HG02571 (cell line): ENCODE measurements at regions not wholly inside any gene's neighbourhood (a gene's known extent, or its start where the extent isn't known, plus 50 kb on each side); places are given as distances from the start of the nearest gene placed in this dataset.

Experiments
- ATAC-seq: cut with Tn5 transposase; IDR thresholded peaks from one replicate; pipeline ENCODE4 v1.9.1; 2021; ENCODE audit warnings: mild to moderate bottlenecking, moderate library complexity; ENCODE audit not compliant: unreplicated experiment

DNA sequence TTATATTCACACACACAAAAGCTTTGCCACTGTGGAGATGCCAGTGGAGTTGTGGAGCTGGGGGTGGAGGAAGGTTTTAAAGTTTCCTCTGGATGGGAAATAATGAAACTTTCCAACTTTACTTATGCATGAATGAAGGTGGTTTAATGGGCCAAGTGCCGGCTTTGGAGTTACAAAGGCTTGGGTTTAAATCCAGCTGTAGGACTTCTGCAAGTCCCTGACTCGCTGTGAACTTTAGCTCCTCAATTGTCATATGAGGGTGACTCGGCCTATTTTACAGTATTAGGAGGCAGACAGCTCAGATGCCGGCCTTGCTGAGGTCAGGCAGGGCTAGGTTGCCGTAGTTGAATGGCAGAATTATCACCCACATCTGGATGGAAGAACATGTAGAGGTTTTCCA, 415.8 kb upstream of the TRIB2 start:
- ATAC-seq, result no peak

DNA sequence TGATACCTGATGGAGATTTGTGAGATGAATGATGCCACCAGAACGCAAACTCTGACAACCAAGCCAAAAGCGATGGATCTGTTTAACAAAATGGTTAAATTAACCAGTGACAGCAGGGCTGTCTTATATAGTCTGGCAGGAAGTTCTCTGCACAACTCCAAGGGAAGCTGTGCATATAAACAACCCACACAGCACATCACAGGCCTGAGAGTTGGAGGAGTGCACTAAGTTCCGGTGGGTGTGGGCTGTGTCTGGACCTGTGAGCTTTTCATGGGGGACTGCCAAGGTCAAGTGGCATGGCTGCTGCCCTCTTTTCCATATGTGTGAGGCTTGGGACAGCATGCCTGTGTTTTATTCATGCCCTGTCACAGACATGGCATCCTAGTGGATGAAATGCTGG, 414.6 kb upstream of the TRIB2 start:
- ATAC-seq, result no peak

DNA sequence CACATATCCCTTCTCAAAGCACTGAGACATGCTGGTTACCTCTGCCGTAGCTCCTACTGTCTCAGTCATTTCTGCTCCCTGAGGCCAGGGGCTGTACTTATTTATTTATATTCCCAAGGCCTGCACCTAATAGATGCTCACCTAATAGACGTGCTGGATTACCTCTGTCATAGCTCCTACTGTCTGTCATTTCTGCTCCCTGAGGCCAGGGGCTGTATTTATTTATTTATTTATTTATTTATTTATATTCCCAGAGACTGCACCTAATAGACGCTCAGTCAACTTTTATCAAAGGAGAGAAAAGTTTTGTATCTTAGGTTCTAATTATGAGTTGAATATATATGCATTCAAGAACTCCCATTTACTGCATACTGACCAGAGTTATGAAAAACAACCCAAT, 414.0 kb upstream of the TRIB2 start:
- ATAC-seq, result no peak

DNA sequence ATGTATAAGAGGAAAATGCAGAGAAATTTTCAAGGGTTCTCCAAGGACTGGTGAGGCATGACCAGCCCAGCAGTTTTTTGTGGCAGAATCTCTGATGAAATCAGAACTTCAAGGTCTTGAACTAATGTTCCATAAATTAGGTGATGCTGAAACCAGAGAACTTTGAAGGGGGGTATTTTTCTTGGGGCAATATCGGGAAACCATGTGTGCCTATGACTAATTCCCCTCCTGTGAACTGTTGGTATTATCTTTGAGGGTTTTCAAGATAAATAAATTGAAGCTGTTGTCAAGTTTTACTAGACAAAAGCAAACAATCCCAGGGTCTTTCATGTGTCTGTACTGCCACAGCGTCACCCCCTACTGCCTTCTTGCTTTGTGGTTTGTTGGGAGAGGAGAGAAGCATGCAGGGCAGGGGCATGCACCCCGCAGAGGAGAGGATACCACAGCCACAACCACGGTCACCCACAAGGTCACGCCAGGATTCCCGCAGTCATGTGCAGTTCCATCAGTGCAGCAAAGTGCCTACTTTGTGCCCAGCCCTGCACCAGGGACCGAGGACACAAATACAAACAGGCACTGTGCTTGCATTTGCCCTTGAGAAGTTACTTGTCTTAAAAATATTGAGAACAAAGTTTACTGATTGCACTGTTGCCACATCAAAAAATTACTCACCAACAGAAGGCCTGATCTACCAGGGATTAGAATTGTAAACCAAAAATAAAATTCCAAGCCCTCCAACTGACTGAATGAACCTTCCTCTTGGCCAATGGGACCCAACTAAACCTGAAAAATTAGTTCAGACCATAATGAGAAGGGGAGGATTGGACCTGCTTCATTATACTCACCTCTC, 413.3 kb upstream of the TRIB2 start:
- no peak for ATAC-seq

DNA sequence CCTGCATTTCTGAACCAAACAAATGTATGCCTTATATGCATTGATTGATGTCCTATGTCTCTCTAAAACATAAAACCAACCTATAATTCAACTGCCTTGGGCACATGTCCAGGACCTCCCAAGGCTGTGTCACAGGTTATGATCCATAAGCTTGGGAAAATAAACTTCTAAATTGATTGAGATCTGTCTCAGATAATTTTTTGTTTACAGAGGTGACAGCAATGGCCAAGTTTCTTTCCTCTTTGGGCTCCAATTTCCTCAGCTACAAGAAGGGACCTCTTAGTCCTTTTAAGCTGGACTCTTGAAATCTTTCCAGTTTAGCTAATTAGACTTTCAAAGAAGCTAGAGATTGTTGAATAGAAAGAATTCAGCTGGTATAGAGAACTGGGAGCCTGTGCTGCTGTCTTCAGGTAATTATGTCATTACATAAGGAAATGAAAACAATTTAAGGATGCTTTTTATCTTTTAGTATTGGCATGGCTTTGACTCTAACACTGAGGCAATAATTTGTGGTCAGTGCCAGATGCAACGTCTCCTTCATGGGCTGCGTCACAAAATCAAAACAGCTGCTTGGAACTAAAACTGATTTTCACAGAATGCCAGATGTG, 412.1 kb upstream of the TRIB2 start:
- ATAC-seq, result no peak

DNA sequence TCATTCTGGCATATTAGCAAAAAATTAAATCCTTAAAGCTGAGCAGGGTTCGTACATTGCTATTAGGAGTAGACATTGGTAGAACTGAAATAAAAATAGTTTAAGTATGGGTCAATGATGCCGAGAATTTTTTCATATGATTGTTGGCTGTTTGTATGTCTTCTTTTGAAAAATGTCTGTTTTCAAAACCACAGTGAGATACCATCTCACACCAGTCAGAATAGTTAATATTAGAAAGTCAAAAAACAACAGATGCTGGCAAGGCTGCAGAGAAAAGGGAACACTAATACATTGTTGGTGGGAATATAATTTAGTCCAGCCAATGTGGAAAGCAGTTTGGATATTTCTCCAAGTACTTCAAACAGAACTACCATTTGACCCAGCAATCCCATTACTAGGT, 410.8 kb upstream of the TRIB2 start:
- ATAC-seq, result no peak

DNA sequence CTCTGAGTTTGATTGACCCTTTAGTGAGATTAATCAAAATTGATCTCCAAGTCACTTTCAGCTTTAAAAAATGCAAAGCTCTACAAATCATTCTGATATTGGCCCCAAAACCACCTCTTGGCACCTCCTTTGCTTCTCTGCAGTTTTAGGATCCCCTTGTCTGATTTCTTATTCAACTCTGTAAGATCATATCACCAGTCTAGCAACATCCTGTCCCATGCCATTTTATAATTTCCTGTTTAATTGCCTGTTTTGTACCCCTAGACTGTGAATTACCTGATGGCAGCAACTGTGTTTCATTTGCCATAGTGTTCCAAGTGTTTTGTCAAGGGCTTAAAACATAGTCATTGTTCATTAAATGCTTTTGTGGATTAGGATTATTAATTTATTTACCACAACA, 406.3 kb upstream of the TRIB2 start:
- ATAC-seq, result no peak

DNA sequence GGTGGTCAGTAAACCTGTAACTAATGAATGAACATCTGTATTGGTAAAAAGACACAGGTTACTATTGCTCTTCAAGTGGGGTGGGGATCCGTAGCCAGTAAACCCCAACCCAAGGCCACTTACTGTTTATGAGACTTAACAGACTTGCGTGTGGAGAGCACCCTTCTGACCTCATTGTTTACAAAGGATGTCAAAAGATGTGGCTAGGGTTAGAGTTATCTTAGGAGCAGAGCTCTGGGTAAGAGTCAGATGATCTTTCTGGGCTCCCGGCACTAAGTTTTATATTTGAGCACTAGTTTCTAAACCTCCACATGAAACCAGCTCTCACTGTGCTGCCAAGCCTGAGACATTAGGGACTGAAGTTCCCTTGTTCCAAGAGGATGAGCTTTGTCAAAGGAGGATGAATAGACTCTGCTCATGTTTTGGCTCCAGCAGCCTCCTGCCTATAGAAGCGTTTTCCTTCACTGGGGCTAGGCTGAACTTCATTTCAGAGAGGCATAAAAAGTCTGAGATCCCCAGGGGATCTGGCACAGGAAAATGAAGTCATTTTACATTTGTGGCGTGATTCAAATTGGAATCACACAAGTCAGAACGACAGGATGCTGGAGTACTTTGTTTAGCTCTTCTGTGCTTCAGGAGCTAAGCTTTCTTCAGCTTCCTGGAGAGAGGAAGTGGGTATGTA, 403.1 kb upstream of the TRIB2 start:
- no peak for ATAC-seq

DNA sequence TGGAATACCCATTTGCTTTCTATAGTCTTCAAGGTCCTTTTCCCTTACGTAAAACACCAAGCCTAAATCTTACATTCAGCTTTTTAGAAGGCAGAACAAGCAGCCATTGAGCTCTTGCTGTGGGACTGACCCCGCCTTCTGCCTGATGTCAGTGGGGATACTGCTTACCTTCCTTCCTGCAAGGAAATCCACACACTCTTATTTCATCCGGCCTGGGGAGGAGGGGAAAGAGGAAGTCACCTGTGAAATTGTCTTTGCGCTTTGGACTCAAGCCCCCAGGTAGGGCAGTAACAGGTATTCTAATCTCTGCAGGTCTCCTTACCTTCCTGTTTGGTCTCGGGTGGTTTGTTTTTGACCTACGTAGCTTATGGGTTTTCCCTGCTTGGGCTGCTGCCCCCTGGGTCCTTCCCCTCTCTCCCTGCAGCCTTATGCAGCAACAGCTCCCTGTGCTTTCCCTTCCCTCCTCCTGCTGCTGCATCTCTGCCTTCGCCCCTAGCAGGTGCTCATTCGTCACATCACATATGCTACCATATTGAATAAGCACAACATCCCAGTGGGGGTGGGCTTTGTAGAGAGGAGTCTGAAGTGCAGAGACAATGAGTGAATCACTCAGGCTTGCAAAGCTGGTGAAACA, 402.5 kb upstream of the TRIB2 start:
- no peak for ATAC-seq

DNA sequence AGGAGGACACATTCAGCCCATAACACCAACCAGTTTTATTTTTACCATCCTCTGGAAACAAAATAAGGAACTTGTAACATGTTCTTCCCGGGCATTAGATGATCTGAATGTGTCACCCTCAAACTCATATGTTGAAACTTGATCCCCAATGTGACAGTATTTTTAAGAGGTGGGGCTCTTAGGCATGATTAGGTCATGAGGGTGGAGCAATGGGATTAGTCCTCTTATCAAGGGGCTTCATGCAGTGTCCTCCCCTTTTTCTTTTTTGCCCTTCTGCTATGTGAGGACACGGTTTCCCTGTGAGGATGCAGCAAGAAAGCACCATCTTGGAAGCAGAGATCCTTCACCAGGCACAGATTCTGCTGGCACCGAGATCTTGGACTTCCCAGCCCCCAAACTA, 401.5 kb upstream of the TRIB2 start:
- ATAC-seq, result no peak

DNA sequence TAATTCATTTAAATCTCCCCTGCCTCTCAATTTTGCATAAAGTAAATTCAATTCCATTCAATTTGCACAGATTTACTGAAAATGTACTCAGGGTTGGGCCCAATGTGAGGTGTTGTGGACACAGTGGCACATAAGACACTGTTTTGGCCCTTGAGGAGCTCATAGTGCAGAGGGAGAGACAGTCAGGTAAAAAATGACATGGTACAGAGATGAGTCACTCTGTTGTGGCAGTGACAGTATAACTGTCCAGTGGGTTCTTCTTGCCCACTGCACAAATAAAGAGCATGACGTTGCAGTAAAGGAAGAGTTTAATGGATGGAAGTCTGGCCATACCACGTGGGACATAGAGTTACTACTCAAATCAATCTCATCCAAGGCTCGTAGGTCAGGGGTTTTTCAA, 400.3 kb upstream of the TRIB2 start:
- ATAC-seq, result no peak

DNA sequence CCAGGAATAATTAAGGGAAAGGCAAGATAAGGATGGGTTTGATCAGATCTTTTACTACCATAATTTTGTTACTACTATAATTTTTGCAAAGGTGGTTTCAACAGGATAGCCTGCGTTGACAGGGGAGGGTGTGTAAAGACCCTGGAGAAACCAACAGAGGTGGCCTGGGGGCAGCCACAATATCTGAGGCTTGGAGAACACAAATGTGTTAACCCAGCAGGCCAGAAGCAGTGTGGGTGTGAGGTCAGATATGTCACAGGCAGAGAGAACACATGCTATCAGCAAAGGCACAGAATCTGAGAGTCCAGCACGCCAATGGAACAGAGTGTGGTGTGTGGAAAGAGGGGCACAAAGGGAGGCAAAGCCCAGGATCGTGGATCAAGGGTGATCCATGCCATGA, 399.4 kb upstream of the TRIB2 start:
- no peak for ATAC-seq

DNA sequence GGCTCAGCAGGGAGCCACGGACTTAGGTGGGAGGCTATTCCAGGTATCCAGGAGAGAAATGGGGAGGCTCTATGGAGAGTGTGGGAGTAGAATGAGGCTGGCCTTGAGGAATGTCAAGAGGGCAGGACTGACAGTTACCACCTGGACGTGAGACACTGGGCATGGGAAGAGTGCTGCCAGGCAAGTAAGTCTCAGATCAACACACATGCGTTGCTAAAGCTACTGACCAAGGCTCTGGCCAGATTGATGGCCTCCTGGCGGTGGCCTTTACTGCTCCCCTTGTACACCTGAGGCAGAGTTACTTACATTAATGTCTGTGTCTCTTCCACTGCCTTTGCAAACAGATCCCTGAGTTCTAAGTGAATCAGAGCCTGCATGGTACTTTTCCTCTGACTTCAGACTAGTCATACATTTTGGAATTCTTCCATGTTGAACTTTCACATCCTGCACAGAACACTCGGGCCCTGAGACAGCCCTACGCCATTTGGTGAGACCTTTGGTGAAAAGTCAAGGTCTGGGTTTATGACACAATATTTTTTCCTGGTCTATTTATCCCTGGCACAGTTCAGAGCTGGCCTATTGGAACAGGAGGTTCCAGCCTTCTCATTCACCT, 398.8 kb upstream of the TRIB2 start:
- ATAC-seq, result no peak

DNA sequence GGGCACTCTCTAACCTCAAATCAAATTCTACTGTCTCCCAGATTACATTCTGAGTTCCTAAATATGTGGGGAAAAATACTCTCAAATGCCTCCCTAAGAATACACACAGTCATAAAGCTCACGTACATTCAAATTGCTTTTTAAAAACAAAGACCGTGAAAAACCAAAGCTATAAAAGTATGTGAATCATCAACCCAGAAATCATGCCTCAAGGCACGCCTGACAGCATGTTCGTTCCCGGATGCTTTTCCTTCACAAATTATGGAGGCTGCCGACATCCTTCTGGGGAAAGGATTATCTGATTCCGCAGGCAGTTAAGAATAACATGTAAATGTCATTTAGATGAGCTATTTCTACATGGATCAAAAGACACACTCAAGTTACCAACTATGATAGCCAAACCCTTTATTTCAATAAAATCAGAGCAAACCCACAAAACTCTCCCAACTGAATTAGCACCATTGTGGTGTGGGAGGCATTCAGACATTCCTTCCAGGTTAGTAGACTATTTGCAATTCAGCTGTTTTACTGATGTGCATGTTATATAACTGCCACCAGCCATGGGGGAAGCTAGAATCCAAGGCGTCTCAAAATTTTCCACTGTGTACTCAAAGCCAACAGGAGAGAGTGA, 398.2 kb upstream of the TRIB2 start:
- ATAC-seq, result no peak

DNA sequence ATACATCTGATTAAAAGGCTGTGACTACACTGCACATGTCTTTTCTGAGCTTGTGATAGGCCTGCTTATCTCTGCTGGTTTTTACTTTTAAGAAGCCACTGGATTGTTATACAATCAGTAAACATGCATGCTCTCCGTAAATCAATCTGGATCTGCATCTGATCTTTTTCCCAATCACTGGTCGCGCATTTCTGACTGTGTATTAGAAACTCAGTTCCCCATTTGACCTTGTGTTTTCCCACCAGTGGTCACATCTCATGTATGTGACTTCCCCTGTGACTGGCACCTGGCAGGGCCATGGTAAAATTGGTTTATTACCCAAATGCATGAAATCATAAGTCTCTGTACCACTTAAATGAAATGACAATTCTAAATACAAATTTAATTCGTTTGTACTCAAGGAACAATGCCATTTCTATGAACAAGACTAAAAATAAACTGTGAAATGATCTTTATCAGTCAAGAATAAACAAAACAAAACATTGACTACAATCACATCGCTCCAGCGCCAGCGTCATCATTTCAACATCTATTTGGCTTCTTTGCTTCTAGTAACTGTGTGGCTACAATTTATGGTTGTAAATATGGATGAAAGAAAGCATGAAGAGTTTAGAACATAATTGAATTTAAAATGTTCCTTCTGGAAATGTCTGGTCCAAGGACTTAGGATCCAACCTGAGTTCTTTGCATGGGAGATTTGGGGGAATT, 396.6 kb upstream of the TRIB2 start:
- ATAC-seq, result no peak

DNA sequence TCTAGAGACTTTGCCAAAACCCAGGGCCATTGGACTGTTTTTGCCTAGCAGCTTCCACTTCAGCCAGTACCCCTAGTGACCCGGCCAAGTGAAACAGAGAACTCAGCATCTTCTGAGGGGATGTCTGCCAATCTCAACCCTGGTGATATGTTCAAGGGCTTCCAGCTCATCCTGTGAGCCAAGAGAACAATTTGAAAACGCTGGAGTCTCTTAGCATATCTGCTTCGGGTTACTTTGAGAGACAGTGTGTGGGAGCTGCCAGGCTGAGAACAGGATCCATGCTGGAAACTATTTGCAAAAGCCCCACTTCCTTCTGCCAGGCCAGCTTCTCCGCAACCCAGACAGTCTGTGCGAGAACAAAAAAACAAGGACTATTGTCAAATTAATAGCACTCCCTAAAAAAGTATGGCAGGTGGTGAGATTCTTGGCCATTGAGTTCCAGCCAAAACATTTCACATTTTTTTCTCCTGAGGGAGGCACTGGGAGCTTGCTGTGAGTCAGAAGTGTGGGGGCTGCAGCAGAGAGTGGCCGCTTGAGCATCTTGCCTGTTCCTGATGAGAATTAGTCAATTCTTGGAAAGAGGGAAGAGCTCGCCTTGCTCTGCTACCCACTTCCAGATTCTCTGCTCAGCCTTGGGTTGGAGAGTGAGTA, 395.6 kb upstream of the TRIB2 start:
- no peak for ATAC-seq

DNA sequence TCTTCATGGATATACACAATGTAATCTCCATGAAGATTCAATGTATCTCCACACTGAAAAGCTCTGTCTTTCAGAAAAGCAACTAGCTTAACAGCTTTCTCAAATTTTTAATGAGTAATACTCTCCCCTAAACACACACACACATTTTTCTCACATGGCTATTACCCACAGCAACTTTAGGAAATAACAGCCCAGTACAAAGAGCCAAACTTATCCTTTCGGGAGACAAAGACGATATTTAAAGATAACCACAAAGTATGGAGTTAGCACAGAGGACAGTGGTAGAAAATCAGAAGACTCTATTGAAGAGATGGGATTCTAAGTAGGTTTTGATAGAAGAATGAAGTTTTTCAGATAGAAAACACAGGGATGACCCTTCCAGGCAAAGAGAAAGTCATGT, 394.9 kb upstream of the TRIB2 start:
- ATAC-seq, result no peak

DNA sequence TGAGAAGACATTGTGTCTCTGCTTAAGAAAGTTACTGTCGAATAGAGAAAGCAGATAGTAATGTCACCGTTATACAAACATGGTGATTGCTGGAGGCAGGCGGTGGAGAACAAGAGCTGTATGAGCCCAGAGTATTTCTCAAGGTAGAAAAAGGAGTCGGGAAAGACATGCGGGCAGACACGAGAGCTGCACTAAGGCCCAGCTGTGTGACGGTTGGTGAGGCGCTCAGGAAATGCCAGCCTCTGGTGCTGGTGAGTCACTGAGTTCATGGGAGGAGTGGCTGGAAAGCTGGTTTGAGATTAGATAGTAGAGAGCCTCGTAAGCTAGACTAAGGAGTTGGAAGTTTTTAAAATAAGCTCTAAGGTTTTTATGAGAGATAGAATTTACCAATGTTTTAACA, 390.9 kb upstream of the TRIB2 start:
- no peak for ATAC-seq

DNA sequence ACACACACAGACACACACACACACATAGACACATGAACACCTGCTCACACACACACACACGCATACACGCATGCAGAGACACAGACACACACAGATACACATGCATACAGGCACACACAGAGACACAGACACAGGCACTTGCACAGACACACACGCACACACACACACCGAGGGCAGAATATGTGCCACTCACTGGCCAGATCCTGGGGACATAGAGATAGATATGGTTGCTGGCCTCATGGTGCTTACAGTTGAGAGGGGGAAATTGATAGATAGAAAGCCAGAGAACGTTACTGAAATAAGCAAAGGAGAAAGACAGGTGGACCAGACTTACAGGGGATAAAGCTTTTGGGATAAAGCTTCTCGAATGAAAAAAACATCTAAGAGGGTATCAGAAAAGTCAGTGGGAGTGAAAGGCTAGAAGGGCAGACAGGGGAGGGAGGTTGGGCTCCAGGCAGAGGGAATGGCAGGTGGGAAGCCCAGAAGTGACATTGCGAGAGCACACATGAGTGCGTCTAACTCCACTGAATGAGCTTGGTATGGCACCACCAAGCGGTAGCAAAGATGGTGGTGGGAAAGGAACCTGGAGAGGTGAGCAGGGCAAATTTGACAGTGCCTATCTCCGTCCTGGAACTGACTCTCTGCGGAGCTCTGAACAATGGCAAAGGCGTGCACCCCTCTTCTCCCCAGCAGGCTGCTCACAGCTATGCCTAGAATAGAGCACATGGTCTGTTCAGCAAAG, 390.1 kb upstream of the TRIB2 start:
- no peak for ATAC-seq
